Epithelial cell of prostate (primary cell): ENCODE measurements at regions not wholly inside any gene's neighbourhood (a gene's known extent, or its start where the extent isn't known, plus 50 kb on each side); places are given as distances from the start of the nearest gene placed in this dataset.
A peak's percentile ranks its signal among the peaks of the same experiment; 100 is the strongest.

Source experiments
- DNase-seq: peaks from one replicate; pipeline ENCODE4 v3.0.0-alpha.2; 2011; ENCODE audit warnings: low read depth, low spot score
- H3K27ac ChIP-seq: fragments of 450-650 bp; 2 replicates; pipeline ENCODE4 v1.5.1; 2017; ENCODE audit warnings: mild to moderate bottlenecking

GRCh38 chr2:196248467-196249094 lies 77.2 kb upstream of the STK17B start:
- no peak overlapping the region for H3K27ac ChIP-seq
- DNase-seq, result no peak

GRCh38 chr2:196249171-196249570 lies 77.8 kb upstream of the STK17B start:
- no peak for DNase-seq
- no peak overlapping the region for H3K27ac ChIP-seq

DNA sequence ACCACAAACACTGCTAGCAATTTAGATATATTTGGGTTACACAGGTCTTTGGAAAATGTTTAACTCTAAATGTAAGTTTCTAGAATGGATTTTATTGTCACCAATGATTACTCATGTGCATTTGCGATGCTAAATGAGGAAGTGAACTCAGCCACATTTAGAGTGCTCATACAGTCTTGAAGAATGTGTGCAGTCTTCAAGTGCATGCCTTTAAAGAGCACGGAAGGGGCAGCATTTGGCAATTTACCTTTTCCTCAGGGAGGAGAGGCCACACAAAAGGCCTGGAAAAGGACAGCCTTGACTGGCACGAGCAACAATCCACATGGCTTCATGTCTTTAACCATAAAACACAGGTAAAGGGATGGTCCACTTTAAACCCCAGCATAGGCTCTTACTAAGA lies 78.5 kb upstream of the STK17B start:
- DNase-seq, result no peak
- peak overlapping the region; percentile 9 for H3K27ac ChIP-seq

- no peak overlapping the region for H3K27ac ChIP-seq
These were observed 79.8 kb upstream of the STK17B start for GRCh38 chr2:196251132-196251531.

DNA sequence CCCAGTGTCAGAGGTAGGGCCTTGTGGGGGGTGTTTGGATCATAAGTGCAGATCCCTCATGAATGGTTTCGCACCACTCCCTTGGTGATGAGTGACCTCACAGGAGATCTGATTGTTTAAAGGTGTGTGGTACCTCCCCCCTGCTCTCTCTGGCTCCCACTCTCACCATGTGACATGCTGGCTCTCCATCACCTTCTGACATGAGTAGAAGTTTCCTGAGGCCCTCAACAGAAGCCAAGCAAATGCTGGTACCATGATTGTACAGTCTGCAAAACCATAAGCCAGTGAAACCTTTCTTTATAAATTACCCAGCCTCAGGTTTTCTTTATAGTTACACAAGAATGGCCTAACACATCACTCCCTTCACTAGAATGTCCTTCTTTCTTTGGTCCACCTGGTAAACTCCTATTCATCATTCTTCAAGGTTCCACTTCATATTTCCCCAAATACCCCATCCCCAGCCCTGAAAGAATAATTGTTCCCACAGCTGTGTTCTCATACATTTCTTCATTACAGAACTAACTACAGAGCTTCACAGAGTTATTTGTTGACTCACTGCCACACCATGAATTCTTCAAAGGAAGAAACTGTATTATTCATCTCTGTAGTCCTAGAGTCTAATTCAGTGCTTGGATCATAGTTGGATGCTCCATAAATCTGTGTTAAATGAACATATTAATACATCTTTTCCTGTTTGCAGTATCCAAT lies 81.2 kb upstream of the STK17B start:
- peak overlapping the region; percentile 35 for H3K27ac ChIP-seq
- no peak for DNase-seq

More at GRCh38 chr2:196251132-196251531, 79.8 kb upstream of the STK17B start:
- DNase-seq, result no peak

DNA sequence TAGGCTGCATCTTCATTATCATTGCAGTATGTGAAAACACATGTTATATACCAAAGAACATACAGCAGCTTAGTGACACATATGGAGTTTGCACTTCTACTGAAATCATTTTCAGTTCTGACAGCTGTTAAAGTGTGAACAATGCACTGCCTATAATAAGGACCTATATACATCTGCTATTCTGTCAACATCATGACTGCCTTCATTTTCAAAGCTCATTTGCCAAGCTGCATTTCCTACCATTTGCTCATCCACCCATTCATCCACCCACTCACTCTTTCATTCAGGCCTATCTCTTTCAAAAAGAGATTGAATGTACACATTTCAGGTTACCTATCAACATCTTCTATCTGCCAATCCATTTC lies 81.7 kb upstream of the STK17B start:
- no peak for DNase-seq
- H3K27ac ChIP-seq, result peak overlapping the region; percentile 35

DNA sequence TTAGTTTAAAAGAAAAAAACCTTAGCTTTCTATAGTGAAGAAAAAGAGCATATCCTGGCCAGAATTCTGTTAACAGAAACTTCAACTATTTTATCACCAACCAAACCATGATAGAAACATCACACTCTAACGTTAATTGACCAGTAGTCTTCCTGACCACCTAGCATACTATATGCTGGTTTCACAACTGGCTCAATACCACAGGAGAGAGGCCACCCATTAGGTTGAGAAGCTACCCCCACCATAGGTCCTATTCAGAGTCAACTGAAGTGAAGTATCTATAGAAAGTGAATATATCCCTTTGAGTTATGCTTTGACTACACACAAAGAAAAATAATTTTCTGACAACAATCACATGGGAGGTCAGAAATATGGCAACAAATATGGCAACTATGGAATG lies 85.2 kb upstream of the STK17B start:
- DNase-seq, result no peak
- H3K27ac ChIP-seq, result no peak overlapping the region

GRCh38 chr2:196257086-196257485 lies 85.7 kb upstream of the STK17B start:
- no peak for DNase-seq

GRCh38 chr2:196258407-196258806 lies 87.0 kb upstream of the STK17B start:
- no peak for DNase-seq
- H3K27ac ChIP-seq, result peak overlapping the region; percentile 90

More at GRCh38 chr2:196257086-196257485, 85.7 kb upstream of the STK17B start:
- H3K27ac ChIP-seq, result no peak overlapping the region

GRCh38 chr2:196259507-196260481 lies 88.4 kb upstream of the STK17B start:
- H3K27ac ChIP-seq, result peak overlapping the region; percentile 90
- peak; percentile 91 for DNase-seq

- peak overlapping the region; percentile 90 for H3K27ac ChIP-seq
- DNase-seq, result no peak
These were observed 89.2 kb upstream of the STK17B start for GRCh38 chr2:196260546-196260945.

GRCh38 chr2:196262606-196263005 lies 91.2 kb upstream of the STK17B start:
- peak overlapping the region; percentile 81 for H3K27ac ChIP-seq
- no peak for DNase-seq

DNA sequence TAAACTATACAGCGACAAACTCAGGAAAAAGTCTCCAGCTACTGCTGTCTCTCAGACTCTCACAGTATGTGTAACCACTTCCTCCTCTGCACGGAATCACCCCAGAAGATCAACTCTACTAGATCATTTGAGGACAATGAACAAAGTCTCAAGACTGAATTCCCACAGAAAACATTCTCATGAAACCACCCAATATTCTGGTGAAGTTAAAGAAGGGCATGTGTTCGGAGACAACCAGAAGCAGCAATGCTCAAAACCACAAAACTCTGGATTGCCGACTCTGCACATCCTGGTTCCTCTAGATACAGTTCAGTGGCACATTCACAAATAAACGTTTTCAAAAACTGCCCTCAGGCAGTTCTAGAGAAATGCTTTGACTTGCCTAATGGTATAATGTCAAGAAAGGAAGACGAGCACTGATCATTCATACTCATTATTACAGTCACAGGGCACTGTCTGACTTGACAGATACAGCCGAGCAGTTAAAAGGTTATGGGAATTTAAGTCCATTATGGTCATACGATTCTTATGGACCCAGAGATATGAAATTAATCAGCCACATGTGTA lies 91.9 kb upstream of the STK17B start:
- peak overlapping the region; percentile 81 for H3K27ac ChIP-seq
- DNase-seq, result peak; percentile 82

DNA sequence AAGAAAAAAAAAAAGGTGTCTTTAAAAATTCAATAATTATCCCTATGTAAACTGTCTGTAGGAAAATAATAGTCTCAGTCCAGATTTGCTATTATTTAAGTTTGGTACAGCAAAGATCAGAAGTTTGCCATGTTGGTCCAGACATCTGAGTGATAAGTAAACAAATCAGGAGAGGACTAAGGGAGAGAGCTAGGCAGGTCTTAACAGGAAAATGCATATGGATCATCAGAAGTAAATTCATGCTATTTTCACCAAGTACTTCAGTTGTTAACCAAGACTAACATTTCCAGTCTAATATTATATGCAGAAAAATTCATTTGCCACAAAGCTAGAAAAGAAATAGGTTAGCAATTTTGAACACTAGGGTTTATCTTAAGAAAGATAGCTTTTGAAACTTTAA lies 95.0 kb upstream of the STK17B start:
- DNase-seq, result no peak
- peak overlapping the region; percentile 72 for H3K27ac ChIP-seq

- DNase-seq, result no peak
- H3K27ac ChIP-seq, result peak overlapping the region; percentile 72
These were observed 95.5 kb upstream of the STK17B start for GRCh38 chr2:196266855-196267254.

- H3K27ac ChIP-seq, result peak overlapping the region; percentile 72
- no peak for DNase-seq
These were observed 96.6 kb upstream of the STK17B start for GRCh38 chr2:196268025-196268424.

- no peak for DNase-seq
- H3K27ac ChIP-seq, result peak overlapping the region; percentile 72
These were observed 97.4 kb upstream of the STK17B start for GRCh38 chr2:196268538-196269338.

- DNase-seq, result no peak
- H3K27ac ChIP-seq, result no peak overlapping the region
These were observed 100.4 kb upstream of the STK17B start for GRCh38 chr2:196271795-196272194.

- DNase-seq, result no peak
- H3K27ac ChIP-seq, result peak overlapping the region; percentile 27
These were observed 103.0 kb upstream of the STK17B start for GRCh38 chr2:196274387-196274809.
